HG02981 (cell line): ENCODE measurements at regions not wholly inside any gene's neighbourhood (a gene's known extent, or its start where the extent isn't known, plus 50 kb on each side); places are given as distances from the start of the nearest gene placed in this dataset.

Source experiments
- ATAC-seq: cut with Tn5 transposase; IDR thresholded peaks from one replicate; pipeline ENCODE4 v1.9.1; 2021; ENCODE audit warnings: mild to moderate bottlenecking, moderate library complexity; ENCODE audit not compliant: unreplicated experiment

DNA sequence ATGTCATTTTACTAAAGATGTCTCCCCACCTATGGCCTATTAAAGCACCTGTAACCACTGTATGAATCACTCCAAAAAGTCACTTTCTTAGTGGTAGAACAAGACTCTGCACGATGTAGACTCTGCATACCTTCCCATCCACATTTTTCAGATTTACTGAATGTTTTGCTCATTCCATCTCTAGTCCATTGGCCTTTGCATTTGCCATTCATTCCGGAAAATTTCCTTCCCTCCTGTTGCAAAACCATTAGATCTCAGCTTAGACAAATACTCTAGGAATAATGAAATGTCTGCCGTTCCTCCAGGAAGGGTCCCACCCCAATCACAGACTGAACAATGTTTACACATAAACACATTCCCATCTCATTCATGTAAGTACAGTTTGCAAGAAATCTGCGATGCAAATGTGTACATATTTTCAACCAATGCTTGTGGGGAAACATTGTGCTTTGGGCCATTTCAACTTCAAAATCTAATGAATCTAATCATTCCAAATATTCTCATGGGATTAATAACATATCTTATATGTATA lies 146.3 kb upstream of the XYLT1 start:
- no peak for ATAC-seq

DNA sequence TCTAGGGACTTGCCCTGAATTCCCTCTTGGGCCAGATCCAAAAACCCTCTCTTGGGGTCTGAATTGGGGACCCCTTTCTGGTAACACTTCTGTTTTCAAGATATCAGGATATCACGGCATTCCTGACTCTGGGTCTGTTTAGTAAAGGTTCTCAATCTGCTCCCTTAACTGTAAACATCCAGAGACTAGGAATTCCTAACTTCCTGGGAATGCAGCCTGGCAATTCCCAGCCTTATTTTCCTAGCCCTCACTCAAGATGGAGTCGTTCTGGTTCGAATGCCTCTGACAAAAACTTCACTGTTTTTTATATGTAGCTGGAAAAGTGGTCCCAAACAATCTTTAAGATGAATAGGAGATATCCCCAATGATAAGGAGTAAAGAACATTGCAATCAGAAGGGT lies 141.6 kb upstream of the XYLT1 start:
- ATAC-seq: no peak

DNA sequence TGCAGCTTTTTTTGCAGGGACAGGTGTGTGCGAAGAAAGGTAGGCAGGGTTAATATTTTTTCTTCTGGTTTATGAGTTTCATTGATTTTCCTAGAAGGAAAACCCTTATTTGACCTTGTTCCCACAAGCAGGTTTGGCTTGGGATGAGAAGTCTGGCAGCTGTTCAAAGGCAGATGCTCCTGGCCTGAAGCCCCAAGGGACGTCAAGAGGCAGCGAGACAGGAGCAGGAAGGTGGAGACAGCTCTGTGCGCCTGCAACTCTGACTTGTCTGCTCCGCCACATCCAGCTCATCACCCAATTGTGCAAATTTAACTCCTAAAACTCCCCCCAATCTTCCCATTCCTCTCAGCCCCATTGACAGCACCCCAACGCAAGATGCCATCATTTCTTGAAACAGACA lies 136.8 kb upstream of the XYLT1 start:
- ATAC-seq: no peak

DNA sequence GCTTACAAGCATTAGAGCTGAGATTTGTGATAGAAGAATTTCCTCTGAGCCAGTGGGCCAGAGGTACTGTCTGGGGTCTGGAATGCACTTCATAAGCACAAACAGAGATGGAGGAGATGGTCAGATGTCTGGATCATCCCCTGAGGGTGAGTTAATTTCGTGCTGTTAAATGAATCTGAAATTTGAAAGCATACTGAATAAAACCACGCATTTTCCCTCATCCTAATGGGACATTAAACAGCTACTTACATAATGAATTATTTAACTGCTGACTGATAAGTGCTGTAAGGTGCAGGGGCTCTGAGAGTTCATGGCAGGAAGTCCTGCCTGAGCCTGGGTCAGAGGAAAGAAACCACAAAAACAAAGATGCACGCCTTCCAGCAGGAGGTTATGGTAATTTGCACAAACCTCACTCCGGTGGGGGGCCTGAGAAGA lies 136.3 kb upstream of the XYLT1 start:
- ATAC-seq: no peak

DNA sequence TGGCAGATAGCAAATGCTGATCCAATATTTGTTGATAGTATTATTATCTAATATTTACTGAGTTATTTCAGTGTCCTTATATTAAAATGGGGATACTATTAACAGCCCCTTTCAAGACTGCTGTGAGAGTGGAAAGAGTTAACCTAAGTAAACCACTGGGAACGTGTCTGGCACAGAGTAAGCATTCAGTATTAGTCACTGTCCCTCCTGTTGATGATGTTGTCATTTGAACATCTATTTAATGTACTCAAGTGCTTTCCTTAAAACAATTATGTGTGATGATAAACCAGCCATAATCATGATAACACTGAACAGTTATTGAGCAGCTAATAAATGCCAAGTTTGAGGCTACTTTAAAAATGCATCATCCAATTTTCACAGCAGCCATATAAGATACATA lies 135.7 kb upstream of the XYLT1 start:
- ATAC-seq: no peak

DNA sequence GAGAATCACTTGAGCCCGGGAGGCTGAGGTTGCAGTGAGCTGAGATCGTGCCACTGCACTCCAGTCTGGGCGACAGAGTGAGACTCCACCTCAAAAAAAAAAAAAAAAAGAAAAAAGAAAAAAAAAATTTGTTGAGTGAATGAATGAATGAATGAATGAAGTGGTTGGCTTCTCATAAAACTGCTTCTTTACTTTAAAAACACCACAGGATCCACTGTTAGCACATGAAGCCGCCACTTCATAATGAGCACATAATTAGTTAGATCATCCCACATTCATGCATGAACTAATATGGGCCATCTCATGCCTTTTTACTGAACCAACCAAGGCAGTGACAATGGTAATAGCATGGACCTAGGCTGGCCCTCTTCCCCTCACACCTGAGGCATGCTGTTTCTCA lies 135.0 kb upstream of the XYLT1 start:
- no peak for ATAC-seq

DNA sequence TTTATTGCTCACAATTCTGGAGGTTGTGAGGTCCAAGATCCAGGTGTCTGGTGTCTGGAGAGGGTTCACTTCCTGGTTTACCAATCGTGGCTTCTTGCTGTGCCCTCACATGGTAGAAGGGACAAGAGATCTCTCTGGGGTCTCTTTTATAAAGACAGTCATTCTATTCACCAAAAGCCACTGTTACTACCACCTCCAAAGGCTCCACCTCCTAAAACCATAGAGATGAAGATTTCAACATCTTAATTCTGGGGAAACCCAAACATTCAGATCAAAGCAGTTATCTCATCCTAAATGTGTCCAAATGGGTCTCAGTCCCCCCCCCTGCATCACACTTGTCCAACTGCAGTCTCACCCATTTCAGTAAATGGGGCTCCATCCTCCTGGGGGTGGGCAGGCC lies 132.9 kb upstream of the XYLT1 start:
- no peak for ATAC-seq

DNA sequence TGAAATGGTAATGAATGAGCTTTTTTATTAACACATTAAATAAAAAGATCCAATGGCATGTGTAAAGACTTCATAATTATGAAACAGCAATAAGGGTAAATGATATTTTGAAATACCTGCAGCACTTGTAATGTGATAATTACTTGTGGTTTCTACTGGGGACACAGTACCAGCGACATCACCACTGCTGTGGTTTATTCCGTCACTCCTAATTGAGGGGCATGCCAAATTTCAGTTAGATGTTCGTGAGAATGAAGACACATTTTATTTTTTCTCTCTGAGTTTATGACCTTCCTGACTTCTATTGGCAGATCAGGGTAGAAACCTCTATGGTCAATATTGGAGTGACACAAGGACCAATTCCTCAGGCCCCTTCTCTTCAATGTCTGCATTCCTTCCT lies 131.9 kb upstream of the XYLT1 start:
- ATAC-seq: no peak

DNA sequence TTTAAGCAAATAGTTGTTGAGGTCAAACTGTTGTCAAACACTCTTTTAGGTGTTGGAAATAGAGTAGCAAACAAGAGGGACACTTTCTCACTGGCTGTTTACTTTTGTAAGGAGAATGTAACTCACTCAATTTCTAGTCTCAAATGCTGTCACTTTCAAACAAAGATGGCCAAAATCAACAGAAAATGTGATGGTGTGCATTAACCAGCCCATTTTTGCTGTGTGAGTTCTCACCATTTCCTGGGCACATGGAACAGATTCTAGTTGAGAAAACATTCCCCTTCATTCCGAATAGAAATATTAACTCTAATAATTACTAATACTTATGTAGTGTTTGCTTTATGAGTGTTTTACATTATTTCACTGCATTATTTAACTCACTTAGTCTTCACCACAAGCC lies 128.2 kb upstream of the XYLT1 start:
- ATAC-seq: no peak

DNA sequence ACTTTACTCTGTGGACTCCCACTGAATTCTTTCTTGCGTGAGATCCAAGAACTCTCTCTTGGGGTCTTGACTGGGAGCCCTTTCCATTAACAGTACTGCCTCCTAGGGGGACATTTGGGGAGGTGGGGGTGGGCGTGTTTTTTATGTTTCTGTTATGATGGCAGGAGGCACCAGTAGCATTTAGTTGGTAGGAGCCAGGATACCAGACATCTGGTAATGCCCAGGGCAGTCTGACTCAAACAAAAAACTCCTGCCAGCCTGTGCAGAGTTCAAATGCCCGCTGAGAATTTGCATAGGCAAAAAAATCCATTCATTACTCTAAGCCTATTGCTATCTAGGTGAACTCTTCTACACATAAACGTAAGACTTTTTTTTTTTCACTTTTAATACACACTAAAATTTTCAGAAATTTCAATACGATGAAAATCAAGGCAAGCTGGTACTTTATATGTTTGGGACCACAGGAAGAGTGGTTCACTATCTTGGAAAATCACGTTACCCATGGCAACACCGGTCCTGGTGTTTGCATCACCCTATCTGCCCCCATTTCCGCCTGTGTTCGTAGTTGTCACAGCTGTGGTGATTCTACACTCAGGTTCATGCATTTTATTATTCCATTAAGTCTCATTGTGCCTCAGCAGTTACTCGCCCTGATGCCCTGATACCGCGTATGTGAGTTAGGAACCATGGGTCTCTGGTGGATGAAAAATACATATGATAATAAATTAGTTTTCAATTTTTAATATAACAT lies 121.1 kb upstream of the XYLT1 start:
- no peak for ATAC-seq

DNA sequence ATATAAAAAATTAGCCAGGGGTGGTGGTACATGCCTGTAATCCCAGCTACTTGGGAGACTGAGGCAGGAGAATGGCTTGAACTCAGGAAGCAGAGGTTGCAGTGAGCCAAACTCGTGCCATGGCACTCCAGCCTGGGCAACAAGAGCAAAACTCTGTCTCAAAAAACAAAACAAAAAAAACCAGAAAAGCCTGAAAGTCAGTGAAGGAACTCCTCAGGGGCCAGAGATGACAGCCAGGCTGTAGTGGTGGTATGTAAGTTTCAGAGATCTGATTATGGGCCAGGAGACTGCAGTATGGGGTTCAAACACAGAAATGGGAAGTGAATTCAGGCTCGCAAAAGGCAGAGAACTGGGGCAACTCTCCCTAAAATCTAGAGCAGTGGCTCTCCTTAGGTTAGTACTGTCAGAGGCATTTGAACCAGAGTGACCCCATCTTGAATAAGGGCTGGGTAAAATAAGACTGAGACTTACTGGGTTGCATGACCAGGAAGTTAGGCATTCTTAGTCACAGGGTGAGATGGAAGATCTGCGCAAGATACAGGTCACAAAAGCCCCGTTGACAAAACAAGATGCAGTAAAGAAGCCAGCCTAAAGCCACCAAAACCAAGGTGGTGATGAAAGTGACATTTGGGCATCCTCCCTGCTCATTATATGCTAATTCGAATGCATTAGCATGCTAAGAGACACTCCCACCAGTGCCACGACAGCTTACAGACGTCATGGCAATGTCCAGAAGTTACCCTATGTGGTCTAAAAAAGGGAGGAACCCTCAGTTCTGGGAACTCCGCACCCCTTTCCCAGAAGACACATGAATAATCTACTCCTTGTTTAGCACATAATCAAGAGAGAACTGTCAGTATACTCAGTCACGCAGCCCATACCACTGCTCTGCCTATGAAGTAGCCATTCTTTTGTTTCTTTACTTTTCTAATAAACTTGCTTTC lies 120.2 kb upstream of the XYLT1 start:
- no peak for ATAC-seq

DNA sequence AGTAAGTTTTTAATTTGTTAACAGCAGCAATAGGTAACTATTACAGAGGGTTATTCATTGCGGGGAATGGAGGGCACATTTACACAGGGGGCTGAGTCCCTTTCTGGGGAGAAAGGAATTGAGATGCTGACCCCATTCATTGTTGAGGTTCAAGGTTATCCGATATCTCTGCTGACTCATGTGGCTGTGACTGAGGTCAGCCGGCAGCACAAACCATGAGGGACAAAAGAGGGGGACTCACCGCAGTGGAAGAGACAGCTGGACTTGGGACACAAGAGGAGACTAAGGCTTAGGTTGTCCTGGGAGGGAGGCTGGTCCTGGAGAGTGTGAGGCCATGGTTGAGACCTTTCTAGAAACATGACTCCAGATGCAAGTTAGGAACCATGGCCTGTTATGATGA lies 119.1 kb upstream of the XYLT1 start:
- no peak for ATAC-seq

DNA sequence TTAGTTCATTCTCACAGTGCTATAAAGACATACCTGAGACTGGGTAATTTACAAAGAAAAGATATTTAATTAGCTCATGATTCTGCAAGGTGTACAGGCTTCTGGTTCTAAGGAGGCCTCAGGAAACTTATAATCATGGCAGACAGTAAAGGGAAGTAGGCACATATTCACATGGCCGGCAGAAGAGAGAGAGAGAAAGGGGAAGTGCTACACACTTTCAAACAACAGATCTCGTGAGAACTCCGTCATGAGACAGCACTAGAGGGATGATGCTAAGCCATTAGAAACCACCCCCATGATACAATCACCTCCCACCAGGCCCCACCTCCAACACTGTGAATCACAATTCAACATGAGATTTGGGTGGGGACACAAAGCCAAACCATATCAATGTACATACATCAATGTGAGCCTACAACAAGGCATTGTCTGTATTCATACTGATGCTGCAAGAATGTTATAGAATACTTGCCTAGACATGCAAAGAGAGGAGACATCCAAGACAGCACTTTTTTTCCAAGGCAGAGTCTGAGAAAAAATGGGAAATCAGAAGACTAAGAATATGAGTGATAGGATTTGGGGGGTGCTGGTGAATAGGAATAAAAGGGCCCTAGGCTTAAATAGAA lies 114.8 kb upstream of the XYLT1 start:
- no peak for ATAC-seq

DNA sequence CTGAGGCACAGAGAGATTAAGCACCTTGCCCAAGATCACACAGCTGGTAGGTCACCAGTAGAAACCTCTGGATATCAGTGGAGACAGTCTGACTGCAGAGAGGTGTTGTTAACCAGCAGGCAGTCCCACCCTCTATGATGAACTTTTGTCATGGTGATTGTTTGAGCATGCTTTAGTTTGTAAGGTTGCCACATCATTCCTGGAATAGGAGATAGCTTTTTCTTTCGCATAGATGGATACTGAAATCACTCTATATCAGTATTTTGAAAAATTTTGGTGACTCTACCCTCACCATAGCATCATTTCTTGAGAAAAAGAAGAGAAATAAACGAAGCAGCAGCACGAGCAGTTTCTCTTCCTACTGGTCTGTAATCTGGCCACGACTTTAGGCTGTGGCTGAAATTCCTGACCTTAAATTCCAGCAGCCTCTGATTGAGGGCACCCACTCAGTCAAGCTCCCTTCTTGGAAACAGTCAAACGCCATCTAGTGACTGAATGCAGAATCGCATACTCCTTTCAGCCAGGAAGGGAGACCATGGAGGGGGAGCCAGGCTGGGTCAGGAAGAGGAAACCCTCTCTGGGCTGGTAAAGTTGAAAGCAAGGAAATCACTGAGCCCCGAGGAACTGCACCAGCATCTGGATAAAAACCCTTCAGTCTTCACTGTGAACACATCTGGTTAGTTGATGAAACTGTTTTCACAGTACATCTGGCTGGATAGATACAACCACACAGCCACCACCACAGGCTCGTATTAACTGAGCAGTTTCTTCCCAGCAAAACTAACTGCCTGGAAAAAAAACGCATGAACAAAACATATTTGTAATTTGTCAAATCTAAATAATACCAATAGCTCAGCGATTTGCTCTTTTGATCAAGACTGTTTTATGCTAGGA lies 108.5 kb upstream of the XYLT1 start:
- ATAC-seq: no peak

DNA sequence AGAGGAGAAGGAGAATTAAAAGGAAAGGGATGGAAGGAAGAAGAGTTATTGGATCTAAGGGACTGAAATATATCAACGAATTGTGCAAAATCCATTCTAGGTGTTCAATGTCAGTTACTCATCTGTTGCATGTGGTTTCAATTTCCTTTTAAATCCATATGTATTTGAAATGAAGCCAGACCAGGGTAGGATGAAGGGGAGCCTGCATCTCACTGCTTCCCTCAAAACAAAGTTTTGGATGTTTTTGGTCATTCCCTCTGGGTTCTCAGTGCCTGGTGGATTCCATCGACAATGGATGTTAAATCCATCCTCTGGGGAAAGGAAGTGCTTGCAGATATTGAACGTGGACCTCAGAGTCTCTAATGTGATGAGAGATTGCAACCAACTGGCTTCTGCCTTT lies 103.5 kb upstream of the XYLT1 start:
- ATAC-seq: no peak

DNA sequence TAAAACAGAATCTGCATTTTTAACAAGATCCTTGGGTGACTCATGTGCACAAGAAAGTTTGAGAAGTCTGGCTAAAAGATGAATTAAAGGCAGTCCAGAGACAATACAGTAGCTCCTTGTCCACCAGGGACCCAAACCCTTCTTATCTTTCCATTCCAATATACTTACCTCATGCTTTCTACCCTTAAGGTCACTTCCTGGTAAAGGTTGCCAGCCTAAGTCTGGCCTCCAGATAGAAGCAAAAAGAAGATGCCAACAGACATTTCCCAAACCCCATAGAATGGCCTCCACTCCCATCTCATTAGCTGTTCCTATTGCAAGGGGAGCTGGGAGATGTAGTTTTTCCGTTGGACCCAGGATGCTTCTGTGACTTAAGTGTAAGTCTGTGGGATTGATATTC lies 101.4 kb upstream of the XYLT1 start:
- ATAC-seq: no peak

DNA sequence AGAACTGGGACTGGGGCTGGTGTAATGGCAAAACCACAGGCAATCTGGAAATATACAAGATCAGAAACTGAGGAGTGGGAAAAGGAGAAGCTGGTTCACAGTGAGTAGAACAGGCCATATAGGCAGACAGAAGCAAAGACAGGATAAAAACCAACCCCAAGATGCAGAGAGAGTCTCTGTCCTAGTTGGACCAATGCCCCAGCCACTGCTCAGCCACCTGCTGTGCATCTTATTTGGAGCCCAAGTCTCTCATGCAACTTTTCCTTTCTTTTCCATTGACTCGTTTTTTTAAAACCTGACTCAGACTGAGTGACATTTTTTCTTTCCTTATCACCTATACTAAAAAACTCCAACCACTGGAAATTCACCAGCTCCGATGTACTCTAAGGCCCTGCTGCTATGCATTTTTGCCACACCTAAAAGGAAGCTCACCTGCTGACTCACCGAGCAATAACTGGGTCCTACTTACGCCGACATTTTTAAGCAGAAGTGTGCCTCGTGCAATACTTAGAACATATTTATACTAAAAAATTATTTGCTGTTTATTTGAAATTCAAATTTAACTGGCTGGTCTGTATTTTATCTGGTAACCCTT lies 100.8 kb upstream of the XYLT1 start:
- ATAC-seq: no peak

DNA sequence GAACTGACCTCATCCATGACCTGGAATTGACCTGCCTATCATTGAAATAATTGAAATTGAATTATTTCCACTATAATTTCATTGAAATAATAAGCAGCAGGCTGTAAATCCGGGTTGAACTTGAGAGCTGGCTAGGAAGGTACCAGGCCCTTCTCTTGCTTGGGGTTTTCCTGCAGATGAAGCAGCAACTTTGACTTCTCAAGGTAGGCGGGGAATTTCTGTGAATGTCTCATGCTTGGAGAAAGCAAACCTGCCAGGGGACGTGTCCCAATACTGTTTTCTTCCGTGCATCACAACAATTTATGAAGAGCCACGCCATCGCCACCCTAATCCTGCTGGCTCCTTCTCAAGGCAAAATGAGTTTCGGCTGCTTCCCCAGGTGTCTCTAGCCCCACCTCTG lies 97.5 kb upstream of the XYLT1 start:
- ATAC-seq: no peak

DNA sequence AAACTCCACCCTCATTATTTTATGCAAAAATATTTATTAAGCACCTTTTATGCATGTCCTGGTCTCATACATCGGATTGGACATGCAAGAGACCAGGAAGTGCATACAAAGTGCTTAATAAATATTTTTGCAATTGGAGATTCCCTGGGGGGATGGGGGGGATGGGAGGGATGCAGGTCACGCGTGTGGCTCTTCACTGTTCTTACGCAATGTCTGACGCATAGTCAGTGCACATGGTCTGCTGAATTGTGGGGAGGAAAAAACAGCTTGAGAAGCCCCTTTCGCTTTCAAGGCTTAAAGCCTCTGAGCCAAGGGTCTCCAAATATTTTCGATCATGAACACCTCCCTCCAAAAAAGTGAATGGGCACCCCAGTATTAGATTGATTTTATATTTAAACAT lies 96.7 kb upstream of the XYLT1 start:
- no peak for ATAC-seq
